Lower lobe of right lung (tissue), 2 donors: ENCODE measurements at regions not wholly inside any gene's neighbourhood (a gene's known extent, or its start where the extent isn't known, plus 50 kb on each side); places are given as distances from the start of the nearest gene placed in this dataset.

Experiments
- ATAC-seq, 2 donors: fragments of 200-7000 bp; cut with Tn5 transposase; one replicate each; pipeline ENCODE4 v1.9.1; 2020 to 2022; ENCODE audit warnings: mild to moderate bottlenecking in 2 of 2, moderate library complexity in 2 of 2
- DNase-seq: peaks from one replicate; pipeline ENCODE4 v3.0.0-alpha.2; 2020
- H3K27ac ChIP-seq: fragments of 200-600 bp; one replicate; pipeline ENCODE4 v1.8.0; 2022
- H3K27me3 ChIP-seq: fragments of 200-600 bp; one replicate; pipeline ENCODE4 v1.8.0; 2022; ENCODE audit warnings: low read depth
- H3K36me3 ChIP-seq: fragments of 200-600 bp; one replicate; pipeline ENCODE4 v1.8.0; 2022; ENCODE audit warnings: mild to moderate bottlenecking
- H3K4me1 ChIP-seq: fragments of 200-600 bp; one replicate; pipeline ENCODE4 v1.8.0; 2022
- H3K4me3 ChIP-seq: fragments of 200-600 bp; one replicate; pipeline ENCODE4 v1.8.0; 2022; ENCODE audit warnings: mild to moderate bottlenecking
- H3K9me3 ChIP-seq: fragments of 200-600 bp; one replicate; pipeline ENCODE4 v1.8.0; 2022
- CTCF ChIP-seq: fragments of 200-600 bp; IDR thresholded peaks from one replicate; pipeline ENCODE4 v1.8.0; 2022; ENCODE audit warnings: antibody characterized with exemption, mild to moderate bottlenecking
- intact Hi-C: fragments of 100-400 bp; cut with DNase I; formaldehyde crosslinking; loops from one replicate; pipeline ENCODE4 v1.11.0; 2022
- donor health status: DM: no; HTN: yes; CAD: no; lungs with severe emphysema.

DNA sequence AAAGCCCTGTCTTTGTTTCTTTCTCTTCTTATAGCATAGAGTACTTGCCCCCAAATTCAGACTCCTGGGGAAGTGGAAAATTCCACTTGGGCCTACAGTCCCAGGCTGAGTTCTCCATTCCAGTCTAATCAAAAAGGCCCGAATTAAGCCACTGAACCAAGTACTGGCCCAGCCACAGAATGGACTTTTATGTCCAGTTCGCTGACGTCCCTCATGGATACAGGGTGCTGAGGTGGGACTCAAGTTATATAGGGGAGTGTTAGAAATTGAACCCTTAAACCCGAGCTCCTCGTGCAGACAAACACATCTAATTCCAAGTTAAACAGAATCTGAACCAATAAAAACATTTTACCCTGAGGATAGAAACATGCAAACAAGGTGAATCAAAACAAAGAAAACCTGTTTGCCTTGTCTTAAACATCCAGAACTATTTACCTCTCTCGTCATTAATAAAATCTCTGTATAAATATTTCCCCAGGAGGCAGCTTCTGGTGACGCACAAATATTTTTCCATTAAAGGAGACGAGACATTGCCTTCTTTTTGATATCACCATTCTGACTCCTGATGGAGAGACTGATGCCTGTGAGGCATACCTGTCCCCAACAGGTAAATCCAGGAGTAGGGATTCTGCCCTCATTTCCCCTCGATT lies 136.8 kb upstream of the ARL4C start:
- Histone ChIP-seq H3K27ac (no peak overlapping the region), H3K4me3 (no peak overlapping the region), H3K4me1 (no peaks in the 10 kb centered on the region), H3K9me3 (no peaks in the 10 kb centered on the region), H3K27me3 (no peaks in the 10 kb centered on the region), H3K36me3 (no peaks in the 10 kb centered on the region)
- no peak for ATAC-seq
- DNase-seq, result no peak
- no peak for TF ChIP-seq CTCF
- intact Hi-C loops, result no loop called here

- no peak overlapping the region for H3K27ac ChIP-seq
- intact Hi-C loops, result no loop called here
- no peak overlapping the region for H3K4me3 ChIP-seq
- ATAC-seq, result no peak
- no peaks in the 10 kb centered on the region for H3K36me3 ChIP-seq
- no peaks in the 10 kb centered on the region for H3K27me3 ChIP-seq
- no peak for DNase-seq
- no peaks in the 10 kb centered on the region for H3K9me3 ChIP-seq
- H3K4me1 ChIP-seq, result no peaks in the 10 kb centered on the region
- no peak for TF ChIP-seq CTCF
Measured at GRCh38 chr2:234632527-234633391, 135.9 kb upstream of the ARL4C start.

- Histone ChIP-seq H3K27me3 (no peaks in the 10 kb centered on the region), H3K4me3 (no peak overlapping the region), H3K4me1 (no peaks in the 10 kb centered on the region), H3K27ac (no peak overlapping the region), H3K36me3 (no peaks in the 10 kb centered on the region), H3K9me3 (no peaks in the 10 kb centered on the region)
- no peak for DNase-seq
- ATAC-seq, result no peak
- intact Hi-C loops, result no loop called here
- TF ChIP-seq CTCF, result no peak
Measured at GRCh38 chr2:234631646-234632514, 135.0 kb upstream of the ARL4C start.

- no peak overlapping the region for H3K27ac ChIP-seq
- no peak for ATAC-seq
- TF ChIP-seq CTCF, result no peak
- no peak overlapping the region for H3K4me3 ChIP-seq
- no peaks in the 10 kb centered on the region for H3K4me1 ChIP-seq
- H3K27me3 ChIP-seq, result no peaks in the 10 kb centered on the region
- no peaks in the 10 kb centered on the region for H3K9me3 ChIP-seq
- intact Hi-C loops, result no loop called here
- no peaks in the 10 kb centered on the region for H3K36me3 ChIP-seq
- DNase-seq, result no peak
Measured at GRCh38 chr2:234630801-234631261, 133.9 kb upstream of the ARL4C start.

DNA sequence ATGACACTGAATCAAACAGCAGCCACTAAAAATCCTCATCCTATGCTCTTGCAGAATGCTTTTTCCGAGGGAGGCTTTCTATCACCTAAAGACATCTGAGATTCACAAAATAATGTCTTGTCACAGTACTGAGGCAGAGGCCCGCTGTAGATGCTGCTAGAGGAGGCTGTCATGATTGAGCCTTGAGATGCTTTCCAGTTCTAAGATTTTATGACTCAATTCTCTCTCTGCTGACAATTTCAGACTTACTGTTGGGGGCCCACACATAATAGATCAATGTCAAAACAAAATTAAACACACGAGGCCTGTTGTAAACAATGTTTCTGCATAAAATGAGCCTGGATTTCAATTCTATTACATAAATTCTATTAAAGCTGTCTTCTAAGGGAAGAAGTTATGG lies 132.7 kb upstream of the ARL4C start:
- Histone ChIP-seq H3K4me3 (no peak overlapping the region), H3K27ac (no peak overlapping the region), H3K4me1 (no peaks in the 10 kb centered on the region), H3K9me3 (no peaks in the 10 kb centered on the region), H3K27me3 (no peaks in the 10 kb centered on the region), H3K36me3 (no peaks in the 10 kb centered on the region)
- ATAC-seq, result no peak
- DNase-seq, result no peak
- intact Hi-C loops, result no loop called here
- TF ChIP-seq CTCF, result no peak
